HepG2 (cell line): ENCODE measurements at regions not wholly inside any gene's neighbourhood (a gene's known extent, or its start where the extent isn't known, plus 50 kb on each side); places are given as distances from the start of the nearest gene placed in this dataset.

Experiments
- ARID3A ChIP-seq: IDR thresholded peaks from 2 replicates; pipeline ENCODE4 v1.6.1; 2012; ENCODE audit warnings: low read depth, low read length, improper control_type of control experiment
- BCLAF1 ChIP-seq: fragments of 450-650 bp; IDR thresholded peaks from 2 replicates; pipeline ENCODE4 v1.6.1; 2017; ENCODE audit warnings: mild to moderate bottlenecking
- CTCF ChIP-seq: sonication (generic); formaldehyde crosslinking; IDR thresholded peaks from 2 replicates; pipeline ENCODE4 v1.5.0; 2020; ENCODE audit warnings: mild to moderate bottlenecking, missing genetic modification reagents, moderate library complexity
- DPF2 ChIP-seq: sonication (generic); formaldehyde crosslinking; IDR thresholded peaks from 2 replicates; pipeline ENCODE4 v1.4.0; 2020; ENCODE audit warnings: mild to moderate bottlenecking, low read depth, missing genetic modification reagents, borderline replicate concordance
- GPN1 ChIP-seq: sonication (generic); formaldehyde crosslinking; IDR thresholded peaks from 2 replicates; pipeline ENCODE4 v1.5.1; 2020; ENCODE audit warnings: missing genetic modification reagents, borderline replicate concordance
- KDM5B ChIP-seq: sonication (generic); formaldehyde crosslinking; IDR thresholded peaks from 2 replicates; pipeline ENCODE4 v1.4.0; 2020; ENCODE audit warnings: missing genetic modification reagents, mild to moderate bottlenecking, borderline replicate concordance
- KIAA2018 ChIP-seq: sonication (generic); formaldehyde crosslinking; IDR thresholded peaks from 2 replicates; pipeline ENCODE4 v1.5.0; 2020; ENCODE audit warnings: mild to moderate bottlenecking, missing genetic modification reagents, borderline replicate concordance
- MAFG ChIP-seq: sonication (generic); formaldehyde crosslinking; IDR thresholded peaks from 2 replicates; pipeline ENCODE4 v1.5.1; 2020; ENCODE audit warnings: mild to moderate bottlenecking, missing genetic modification reagents
- NFYC ChIP-seq: IDR thresholded peaks from 2 replicates; pipeline ENCODE4 v1.6.1; 2016; ENCODE audit warnings: missing genetic modification reagents, missing compliant biosample characterization
- POLR2AphosphoS5 ChIP-seq: IDR thresholded peaks from 2 replicates; pipeline ENCODE4 v1.6.1; 2012; ENCODE audit warnings: low read depth, low read length
- RAD21 ChIP-seq: fragments of 450-650 bp; formaldehyde crosslinking; IDR thresholded peaks from 2 replicates; pipeline ENCODE4 v1.5.0; 2020; ENCODE audit warnings: mild to moderate bottlenecking
- SIX4 ChIP-seq: sonication (generic); formaldehyde crosslinking; IDR thresholded peaks from 2 replicates; pipeline ENCODE4 v1.4.0; 2020; ENCODE audit warnings: missing genetic modification reagents
- SPEN ChIP-seq: sonication (generic); formaldehyde crosslinking; IDR thresholded peaks from 2 replicates; pipeline ENCODE4 v1.5.1; 2020; ENCODE audit warnings: low read depth, mild to moderate bottlenecking, missing genetic modification reagents

- TF ChIP-seq ARID3A (no peak), NFYC (CRISPR knock-in tag) (no peak), KIAA2018 (no peak), GPN1 (CRISPR knock-in tag) (no peak), SIX4 (CRISPR knock-in tag) (no peak), CTCF (no peak), SPEN (CRISPR knock-in tag) (no peak), KDM5B (no peak), POLR2AphosphoS5 (no peak), RAD21 (CRISPR knock-in tag) (no peak), MAFG (CRISPR knock-in tag) (no peak), BCLAF1 (no peak), DPF2 (CRISPR knock-in tag) (no peak)
Observed at GRCh38 chr16:56136256-56136655, 55.0 kb upstream of the GNAO1 start.
